Endothelial cell of hepatic sinusoid (primary cell): ENCODE measurements at regions not wholly inside any gene's neighbourhood (a gene's known extent, or its start where the extent isn't known, plus 50 kb on each side); places are given as distances from the start of the nearest gene placed in this dataset.

Experiments
- in situ Hi-C: cut with HindIII; loops from 2 replicates; pipeline ENCODE4 v1.10.0; 2017; ENCODE audit warnings: low sequenced_read_pairs

DNA sequence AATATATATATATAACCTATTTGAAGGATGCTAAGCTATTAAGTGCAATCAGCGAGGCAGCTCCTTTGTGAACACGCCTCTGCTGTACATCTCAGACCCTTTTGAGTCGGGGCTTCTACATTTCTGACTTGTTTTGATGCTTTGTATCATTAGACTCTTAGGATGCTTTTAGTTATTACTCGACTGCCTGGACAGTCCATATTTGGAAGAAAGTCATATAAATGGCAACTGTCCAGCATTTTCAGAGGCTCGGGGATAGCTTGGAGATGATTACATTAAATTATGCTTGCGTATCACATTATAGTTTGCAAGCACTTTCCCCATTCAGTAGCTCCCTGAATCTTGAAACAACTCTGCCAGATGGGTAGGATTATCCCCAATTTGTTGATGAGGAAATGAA is 257.9 kb downstream of the PTEN start:
- in situ Hi-C loops, result no loop called here

DNA sequence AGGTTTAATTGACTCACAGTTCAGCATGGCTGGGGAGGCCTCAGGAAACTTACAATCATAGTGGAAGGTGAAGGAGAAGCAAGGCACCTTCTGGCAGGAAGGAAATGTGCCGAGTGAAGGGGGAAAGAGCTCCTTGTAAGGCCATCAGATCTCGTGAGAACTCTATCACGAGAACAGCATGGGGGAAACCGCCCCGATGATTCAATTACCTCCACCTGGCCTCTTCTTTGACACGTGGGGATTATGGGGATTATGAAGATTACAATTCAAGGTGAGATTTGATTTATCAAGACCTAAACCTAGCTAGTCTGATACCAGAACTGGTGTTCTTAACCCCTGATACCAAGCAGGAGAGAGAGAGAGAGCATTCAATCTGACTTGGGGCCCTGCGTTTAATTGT is 258.7 kb downstream of the PTEN start:
- in situ Hi-C loops, result no loop called here

DNA sequence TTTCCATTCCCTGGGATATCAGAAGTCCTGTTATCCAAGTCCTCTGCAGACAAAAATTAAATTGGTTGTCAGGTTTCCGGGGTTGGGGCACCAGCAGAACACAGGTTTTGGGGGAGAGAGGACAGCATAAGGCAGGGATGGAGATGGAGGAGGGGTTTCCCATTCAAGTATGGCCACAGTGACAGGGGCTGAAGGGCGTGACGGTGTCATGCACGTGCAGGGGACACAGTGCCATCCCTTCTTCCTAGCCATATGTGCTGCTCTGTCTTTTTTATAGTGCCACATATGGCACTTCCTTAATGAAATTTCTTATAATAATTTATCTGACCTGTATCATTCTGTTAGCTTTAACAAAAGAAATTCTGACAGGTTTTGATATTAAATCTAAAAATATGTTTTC is 259.2 kb downstream of the PTEN start:
- in situ Hi-C loops, result no loop called here

DNA sequence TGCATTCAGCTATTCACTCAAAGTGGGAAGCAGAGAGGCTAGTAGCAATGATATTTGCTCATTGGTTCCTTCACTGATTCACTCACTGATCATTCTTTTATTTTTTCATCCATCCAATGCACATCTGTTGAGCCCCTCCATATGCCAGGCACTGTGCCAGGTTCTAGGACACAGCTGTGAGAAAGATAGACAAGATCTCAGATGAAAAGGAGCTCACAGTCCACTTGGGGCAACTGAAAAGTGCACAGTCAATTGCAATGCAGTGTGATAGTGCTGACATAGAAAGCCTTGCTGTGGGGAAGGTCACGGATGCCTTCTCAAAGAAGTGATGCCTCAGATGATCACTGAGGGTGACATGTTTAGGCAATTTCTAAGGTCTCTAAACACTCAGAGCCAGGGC is 262.3 kb downstream of the PTEN start:
- in situ Hi-C loops, result no loop called here

DNA sequence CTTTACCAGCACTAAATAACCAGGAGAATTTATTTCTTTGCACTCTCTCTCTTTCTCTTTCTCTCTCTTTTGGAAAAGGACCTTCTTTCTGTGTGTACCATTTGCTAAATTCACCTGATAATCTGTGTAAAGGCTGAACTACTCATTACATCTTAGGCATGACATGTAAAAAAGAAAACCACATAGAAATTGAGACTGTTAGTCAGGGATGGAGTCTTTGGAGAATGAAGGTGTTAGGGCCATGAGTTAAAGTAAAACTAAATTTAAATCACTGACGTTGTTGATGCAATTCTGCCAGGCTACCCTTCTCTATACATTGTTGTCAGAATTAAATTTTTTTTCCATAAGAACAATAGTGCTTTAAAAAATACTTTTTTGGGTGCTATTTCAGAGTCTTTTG is 263.3 kb downstream of the PTEN start:
- in situ Hi-C loops, result no loop called here

DNA sequence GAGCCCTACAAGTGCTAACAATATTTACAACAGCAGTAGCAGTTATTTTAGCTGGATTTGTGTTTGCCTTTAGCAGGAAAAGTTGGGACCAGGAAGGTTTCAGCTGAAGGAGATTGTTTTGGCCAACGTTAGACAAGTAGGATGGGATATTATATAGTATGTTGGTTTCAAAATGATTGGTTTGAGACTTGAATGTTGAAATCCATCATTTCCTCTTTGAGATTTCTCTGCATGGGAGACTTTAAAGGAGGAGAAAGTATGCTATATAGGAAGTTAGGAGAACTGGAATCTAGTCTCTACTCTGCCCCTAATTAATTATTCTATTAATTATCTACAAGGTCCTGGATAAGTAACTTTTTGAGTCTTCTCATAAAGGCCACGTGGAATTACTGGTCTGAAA is 263.8 kb downstream of the PTEN start:
- in situ Hi-C loops, result no loop called here

DNA sequence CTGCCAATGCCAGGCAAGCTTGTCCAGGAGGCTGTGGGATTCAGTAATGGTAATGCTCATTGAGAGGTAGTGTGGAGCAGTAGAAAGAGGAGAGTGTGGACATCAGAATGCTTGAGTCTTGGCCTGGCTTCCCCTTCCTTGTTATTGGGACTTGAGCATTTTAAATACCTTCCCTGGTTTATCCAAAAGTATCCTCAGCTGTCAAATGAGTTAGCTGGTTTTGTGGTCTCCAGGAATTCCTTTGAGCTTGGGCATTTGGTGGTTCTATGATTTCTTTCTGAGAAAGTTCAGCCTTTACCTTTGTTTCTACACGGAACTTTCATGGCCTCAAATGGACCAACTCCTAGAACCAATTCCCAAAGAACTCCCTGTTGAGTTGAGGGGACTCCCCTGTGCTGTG is 264.3 kb downstream of the PTEN start:
- in situ Hi-C loops, result no loop called here

DNA sequence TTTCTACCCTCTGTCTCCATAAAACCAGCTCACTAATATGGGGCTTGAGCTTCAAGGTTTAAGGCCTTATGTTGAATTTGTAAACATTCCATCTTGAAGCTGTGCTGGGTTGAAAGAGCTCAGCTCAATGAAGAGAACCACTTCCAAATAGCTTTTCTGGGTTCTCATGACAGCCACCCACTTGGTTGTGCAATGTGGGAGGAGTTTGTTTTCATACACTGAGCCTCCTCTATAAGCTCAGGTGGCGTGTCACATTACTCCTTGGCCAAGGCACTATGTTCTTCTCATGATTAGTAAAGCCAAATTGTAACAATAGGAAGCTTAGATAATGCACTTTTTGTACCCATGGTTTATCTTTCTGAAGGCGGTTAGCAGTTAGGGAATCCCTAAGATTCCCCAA is 265.6 kb downstream of the PTEN start:
- in situ Hi-C loops, result no loop called here

DNA sequence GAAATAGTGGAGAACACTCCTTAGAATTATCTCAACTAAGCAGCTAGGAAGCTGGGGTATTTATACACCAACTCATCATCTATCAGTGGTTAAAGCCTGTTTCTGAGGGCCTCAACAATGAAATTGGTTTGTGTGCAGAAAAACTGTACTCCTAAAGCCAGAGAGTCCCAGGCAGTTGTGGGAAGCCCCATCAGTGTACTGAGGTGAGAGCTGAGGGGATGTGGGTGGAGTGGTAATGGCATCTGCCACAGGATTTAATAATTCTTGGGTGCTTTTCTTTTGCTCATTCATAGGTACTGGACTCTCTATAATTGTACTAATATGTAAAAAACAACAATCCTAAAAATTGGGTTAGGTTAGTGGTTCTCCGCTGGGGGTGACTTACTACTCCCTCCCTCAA is 267.5 kb downstream of the PTEN start:
- in situ Hi-C loops, result no loop called here

DNA sequence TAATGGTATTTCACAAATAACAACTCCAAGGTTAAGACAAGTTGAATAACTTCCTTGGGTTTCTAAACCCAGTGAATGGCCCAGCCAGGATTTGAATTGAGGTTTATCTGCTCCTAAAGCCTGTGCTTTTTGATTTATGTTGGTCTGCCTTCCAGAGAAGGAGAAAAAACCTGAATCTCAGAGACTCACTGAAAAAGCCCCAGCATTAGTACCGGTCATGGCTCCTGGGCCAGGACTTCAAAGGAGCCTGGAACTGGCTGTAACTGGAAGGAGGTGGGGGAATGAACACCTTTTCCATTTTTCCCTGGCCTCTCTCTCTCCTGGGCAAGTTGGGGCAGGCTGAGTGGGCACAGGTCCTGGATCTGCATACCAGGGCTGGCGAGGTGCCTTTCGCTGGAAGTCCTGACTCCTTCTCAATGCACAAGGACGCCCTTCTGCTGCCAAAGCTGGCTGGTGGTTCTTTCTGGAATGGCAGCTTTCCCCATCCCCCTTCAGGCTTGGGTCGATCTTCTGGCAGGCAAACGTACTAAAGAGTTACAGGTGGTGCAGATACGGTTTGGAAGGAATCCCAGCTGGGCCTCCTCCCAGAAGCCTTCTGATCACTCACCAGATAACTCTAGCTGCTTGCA is 268.2 kb downstream of the PTEN start:
- in situ Hi-C loops, result no loop called here

DNA sequence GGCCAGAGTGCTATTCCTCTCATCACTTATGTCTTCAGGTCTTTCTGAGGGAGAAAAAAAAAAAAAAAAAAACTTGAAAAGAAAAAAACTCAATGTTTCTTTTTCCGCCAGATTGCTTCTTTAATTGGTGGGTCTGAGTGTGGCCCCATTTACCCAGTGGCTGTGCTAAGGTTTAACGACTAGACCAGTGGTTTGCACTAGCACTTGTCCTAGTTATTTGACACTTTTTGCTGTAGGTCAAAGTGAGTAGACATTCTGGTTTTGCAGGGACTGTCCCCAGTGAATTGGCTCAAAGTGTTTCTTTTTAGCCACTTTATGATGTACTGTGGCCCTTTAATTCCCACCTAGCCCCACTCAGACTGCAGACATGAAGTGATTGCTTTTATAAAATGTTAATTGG is 273.3 kb downstream of the PTEN start:
- in situ Hi-C loops, result no loop called here

DNA sequence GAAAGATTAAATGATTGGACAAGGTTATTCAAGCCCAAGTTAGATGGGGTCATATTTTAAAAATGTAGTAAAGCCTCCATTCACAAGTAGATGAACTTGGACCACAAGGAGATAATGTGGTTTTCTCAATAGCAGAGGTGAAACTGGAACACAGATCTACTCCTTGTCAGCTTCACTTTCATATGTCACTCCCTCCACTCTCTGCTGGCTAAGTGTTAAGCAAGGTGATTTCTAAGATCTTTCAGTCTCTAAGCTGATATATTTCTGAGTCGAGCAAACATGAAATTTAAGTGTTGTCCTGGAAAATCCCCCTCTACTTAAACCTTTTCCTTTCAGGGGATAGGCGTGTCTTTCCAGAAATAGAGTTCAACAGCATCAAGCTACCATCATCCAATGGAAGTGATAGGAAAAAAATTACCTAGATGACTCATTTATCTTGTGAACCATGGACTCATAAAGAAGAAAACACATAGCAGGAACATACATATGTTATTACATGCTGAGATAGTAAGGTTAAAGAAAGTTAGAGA is 275.0 kb downstream of the PTEN start:
- in situ Hi-C loops, result no loop called here

DNA sequence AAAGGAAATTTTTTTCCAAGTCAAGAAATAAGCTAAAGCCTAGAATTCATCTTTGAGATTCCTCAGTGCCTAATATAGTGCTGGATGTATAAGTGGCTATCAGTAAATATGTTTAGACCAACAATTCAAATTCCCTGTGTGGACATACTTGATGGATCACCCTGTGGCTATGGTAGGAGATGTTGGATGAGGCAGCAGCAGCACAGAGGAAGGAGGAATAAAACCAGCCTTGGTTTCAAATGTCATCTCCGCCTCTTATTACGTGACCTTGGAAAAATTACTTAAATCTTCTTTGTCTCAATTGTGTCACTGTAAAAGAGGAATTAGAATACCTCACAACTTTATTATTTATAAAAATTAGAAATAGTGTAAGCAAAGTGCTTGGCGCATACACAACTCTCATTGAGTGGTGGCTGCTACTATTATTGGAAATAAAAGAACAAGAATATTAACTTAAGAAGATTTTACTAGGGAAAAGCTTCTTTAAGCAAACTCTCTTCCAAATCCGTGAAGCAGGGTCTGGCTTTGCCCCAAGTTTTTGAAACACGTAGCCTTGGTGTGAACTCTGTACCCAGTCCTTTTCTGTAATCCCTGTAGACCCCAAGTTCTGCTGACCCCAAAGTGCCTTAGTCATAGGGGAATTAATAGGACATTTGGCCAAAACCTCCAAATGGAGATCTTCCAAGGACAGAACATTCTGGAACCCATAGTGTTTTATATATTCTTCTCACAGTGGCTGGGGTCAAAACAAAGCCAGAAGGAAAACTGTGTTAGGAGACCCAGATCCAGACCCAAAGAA is 283.8 kb downstream of the PTEN start:
- in situ Hi-C loops, result no loop called here

DNA sequence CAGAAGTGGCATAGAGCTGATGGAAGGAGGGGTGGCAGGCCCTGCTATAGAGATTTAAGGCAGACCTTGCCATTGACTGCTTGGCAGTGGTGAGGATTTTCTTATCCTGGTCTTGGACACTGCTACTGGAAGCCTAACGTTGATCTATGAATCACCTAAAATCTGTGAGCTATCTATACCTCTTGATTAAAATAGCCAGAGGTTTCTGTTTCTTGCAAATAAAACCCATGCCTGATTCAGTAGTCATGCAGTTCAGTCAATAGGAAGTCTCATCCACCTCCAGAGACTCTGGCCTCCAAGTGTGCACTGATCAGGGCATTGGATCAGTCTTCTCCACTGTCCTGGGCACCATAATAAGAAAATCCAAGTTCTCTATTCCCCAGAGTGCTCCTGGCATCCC is 286.5 kb downstream of the PTEN start:
- in situ Hi-C loops, result no loop called here

DNA sequence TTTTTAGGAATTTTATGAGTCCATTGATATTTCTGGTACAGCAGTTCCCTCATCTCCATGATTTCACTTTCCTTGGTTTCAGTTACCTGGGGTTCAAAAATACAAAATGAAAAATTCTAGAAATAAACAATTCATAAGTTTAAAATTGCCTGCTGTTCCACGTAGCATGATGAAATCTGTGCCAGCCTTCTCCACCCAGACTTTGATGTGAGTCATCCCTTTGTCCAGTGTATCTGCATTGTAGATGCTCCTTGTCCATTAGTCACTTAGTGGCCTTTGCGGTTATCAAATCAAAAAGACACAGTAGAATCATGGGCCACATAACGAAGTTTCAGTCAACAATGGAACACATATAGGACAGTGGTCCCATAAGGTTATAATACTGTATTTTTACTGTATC is 286.9 kb downstream of the PTEN start:
- in situ Hi-C loops, result no loop called here

DNA sequence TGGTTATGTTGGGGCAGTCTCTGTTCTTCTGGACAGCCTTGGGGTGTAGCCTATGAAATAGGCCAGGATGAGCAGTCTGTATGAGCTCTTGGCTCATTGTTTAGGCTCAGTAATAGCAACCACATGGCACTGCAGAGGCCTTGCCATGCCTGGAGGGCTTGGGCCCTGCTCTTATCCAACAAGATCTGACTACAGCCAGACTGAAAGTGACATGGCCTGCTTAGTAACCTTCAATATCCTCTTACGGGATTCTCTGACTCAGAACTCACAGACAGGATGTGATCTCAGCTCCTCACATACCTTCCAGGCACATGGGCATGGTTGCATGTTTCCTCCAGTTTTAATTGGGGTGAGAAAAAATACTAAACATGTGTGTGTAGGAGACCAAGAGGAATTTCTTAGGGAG is 289.3 kb downstream of the PTEN start:
- in situ Hi-C loops, result no loop called here

DNA sequence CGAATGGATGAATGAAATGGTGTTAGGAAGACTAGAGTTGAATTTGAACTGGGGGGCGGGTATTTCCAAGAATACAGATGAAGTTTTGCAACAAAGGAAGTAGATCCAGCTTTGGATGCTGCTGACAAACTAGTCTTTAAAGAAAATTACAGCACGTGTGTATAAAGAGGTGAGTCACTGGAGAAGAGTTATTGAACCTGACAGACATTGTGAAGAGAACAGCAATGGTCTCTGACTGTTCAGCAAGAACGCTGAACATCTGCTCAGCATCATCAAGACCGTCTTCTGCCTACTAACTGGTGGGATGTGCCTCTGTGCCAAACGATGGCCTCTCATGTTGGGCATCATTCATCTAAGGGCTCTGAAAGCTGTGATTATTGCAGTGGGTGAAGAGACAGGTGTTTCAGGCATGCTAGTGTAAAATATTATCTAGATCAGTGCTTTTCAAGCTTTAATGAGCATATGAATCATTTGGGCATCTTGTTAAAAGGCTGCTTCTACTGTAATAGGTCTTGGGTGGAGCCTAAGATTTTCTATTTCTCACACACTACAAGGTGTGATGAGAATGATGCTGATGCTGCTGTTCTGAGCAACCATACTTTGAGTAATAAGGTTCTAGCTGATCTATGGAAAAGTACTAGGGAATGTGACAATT is 291.3 kb downstream of the PTEN start:
- in situ Hi-C loops, result no loop called here

DNA sequence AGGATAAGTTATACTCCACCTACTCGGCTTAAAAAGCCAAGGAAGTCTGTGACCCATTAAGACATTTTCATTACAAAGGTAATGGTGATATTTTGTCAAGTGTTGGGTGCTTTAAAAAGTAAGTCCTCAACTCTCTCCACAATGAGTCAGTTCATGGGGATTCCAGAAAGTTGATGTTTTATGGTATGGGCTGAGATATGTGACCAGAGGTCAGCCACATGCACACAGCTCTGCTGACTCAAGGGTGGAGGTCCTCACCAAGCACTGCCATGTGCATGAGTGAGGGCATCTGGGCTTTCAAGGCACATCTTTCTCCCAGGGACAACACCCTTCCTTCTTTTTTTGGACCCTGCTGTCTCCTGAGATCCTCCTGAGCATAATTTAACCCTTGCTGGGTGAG is 292.9 kb downstream of the PTEN start:
- in situ Hi-C loops, result no loop called here

DNA sequence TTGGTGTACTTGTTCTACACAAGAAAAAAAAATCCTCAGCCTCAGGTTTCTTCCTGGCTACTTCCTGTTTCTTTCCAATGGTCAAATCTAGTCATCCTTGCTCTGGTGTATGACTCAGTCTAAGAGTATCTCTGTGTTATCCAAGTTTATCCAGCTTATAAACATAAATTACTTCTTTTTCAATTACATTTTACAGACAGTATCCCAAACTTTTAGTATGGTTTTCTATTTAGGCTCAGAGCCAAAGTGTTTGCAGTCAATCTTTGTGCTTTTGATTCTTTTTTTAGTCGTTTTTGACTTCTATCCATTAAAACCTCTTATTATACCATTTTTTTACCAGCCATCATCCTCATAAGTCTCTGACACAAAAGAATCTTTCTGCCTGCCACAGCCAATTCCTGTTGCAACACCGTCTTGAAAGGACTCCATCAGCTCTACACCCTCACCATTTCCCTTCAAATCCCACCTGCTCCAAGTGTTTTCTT is 294.6 kb downstream of the PTEN start:
- in situ Hi-C loops, result no loop called here

DNA sequence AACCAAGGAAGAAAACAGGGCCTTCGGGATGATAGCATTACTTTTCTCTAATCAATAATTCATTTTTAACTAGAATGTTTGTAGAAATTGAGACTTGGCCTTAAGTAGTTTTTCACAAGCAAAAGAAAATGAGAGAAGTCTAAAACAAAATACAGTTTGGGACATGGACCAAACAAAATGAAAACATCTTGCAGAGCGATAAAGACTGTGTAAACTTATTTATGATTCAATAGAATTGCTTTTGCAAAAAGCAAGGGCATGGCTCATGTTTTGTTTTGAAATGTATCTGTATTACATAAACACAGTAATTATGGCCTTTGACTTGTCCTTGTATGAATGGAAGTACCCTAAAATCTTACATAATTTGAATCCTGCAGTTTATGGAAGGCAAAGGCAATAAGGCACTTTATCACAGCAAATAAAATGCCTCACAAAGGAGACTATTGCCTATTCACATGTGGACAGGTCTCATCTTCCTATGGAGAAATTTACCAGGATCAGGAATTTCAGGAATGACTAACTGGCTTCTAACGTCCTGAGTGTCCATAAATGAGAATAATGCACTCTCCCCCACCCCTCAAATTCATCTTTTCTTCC is 295.2 kb downstream of the PTEN start:
- in situ Hi-C loops, result no loop called here

DNA sequence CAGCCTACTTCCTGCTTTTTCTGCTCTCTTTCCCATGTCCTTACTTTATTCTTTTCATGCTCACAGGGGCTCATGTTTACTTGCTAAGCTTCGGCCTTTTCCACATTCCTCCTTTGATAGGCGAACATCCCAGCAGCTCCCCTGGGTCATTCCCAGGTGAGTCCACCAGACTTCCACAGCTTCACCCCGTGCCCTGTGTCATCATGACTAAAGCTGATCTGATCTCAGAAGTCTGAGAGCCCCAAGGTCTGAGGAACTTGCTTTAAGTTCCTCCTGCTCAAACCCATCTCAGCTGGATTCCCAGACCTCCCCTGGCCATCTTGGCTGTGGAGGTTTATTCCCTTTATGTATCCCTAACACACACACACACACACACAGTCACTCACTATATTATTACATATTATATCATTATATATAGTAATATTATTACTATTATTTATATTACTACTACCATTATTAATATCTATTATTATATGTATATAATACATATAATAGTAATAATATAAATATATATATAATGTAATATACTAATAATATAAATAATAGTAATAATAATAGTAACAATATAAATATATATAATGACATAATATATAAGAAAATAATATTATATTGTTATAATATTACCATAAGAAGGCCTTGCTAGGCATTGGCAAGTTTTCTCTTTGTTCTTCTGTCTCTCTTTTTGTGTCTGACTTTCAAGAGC is 295.9 kb downstream of the PTEN start:
- in situ Hi-C loops, result no loop called here
